CD8-positive, alpha-beta memory T cell (primary cell): ENCODE measurements at regions not wholly inside any gene's neighbourhood (a gene's known extent, or its start where the extent isn't known, plus 50 kb on each side); places are given as distances from the start of the nearest gene placed in this dataset.

Experiments used
- CTCF ChIA-PET: fragments of 350-600 bp; sonication (Branson Sonifier 250); formaldehyde crosslinking; loops from one replicate; lab custom pipeline; 2021; ENCODE audit warnings: antibody characterized with exemption; lab: Charles Lee
- POLR2A ChIA-PET: fragments of 350-600 bp; sonication (Branson Sonifier 250); formaldehyde crosslinking; loops from one replicate; lab custom pipeline; 2021; ENCODE audit warnings: antibody characterized with exemption; lab: Charles Lee
- DNase-seq, 5 donors: peaks; one replicate each; pipeline versions ENCODE4 v3.0.0 to v3.0.0-alpha.2; 2020 to 2022; ENCODE audit warnings: mixed read lengths in 1 of 5
- H3K27ac ChIP-seq: one replicate; pipeline ENCODE4 v1.7.0; 2013; ENCODE audit warnings: low read depth, mild to moderate bottlenecking, low read length, moderate library complexity
- H3K27me3 ChIP-seq: 2 replicates; pipeline ENCODE4 v1.7.0; 2013; ENCODE audit warnings: low read length, mild to moderate bottlenecking; ENCODE audit not compliant: insufficient read depth, poor library complexity, severe bottlenecking
- H3K36me3 ChIP-seq: 2 replicates; pipeline ENCODE4 v1.7.0; 2013; ENCODE audit warnings: mild to moderate bottlenecking, low read length, moderate library complexity; ENCODE audit not compliant: insufficient read depth
- H3K4me1 ChIP-seq: 2 replicates; pipeline ENCODE4 v1.7.0; 2013; ENCODE audit warnings: mild to moderate bottlenecking, low read length, moderate library complexity; ENCODE audit not compliant: insufficient read depth
- H3K4me3 ChIP-seq: 2 replicates; pipeline ENCODE4 v1.7.0; 2013; ENCODE audit warnings: mild to moderate bottlenecking, low read length
- H3K9me3 ChIP-seq: 2 replicates; pipeline ENCODE4 v1.7.0; 2013; ENCODE audit warnings: mild to moderate bottlenecking, low read length
- H3K27ac Mint-ChIP-seq, 8 donors: one replicate each; pipeline ENCODE4 v1.8.0; 2020 to 2021; ENCODE audit warnings: mixed read lengths in 8 of 8, mild to moderate bottlenecking in 6 of 8, inconsistent platforms in 3 of 8, moderate library complexity in 3 of 8
- H3K27me3 Mint-ChIP-seq, 2 donors: one replicate each; pipeline ENCODE4 v1.8.0; 2020 to 2021; ENCODE audit warnings: mixed read lengths in 2 of 2, mild to moderate bottlenecking in 1 of 2, moderate library complexity in 1 of 2
- H3K36me3 Mint-ChIP-seq, 3 donors: one replicate each; pipeline ENCODE4 v1.8.0; 2020 to 2021; ENCODE audit warnings: mixed read lengths in 3 of 3, inconsistent platforms in 1 of 3, mild to moderate bottlenecking in 1 of 3
- H3K4me1 Mint-ChIP-seq, 3 donors: one replicate each; pipeline ENCODE4 v1.8.0; 2020 to 2021; ENCODE audit warnings: mixed read lengths in 3 of 3, inconsistent platforms in 1 of 3, mild to moderate bottlenecking in 1 of 3
- H3K4me3 Mint-ChIP-seq, 7 donors: one replicate each; pipeline ENCODE4 v1.8.0; 2020 to 2021; ENCODE audit warnings: mixed read lengths in 7 of 7, mild to moderate bottlenecking in 6 of 7, moderate library complexity in 4 of 7, inconsistent platforms in 2 of 7
- H3K9me3 Mint-ChIP-seq, 5 donors: one replicate each; pipeline ENCODE4 v1.8.0; 2020 to 2022; ENCODE audit warnings: mixed read lengths in 5 of 5, mild to moderate bottlenecking in 3 of 5, moderate library complexity in 2 of 5, inconsistent platforms in 1 of 5

GRCh38 chr13:31898378-31899071 is 133.0 kb upstream of the FRY start:
- no peak overlapping the region for H3K4me3 ChIP-seq
- peak overlapping the region in 2 of 8 donors; percentile 18 to 38 for H3K27ac Mint-ChIP-seq
- H3K9me3 Mint-ChIP-seq: no peaks in the 10 kb centered on the region
- no peaks in the 10 kb centered on the region for H3K9me3 ChIP-seq
- DNase-seq: no peak
- no peaks in the 10 kb centered on the region for H3K36me3 ChIP-seq
- no peaks in the 10 kb centered on the region for H3K27me3 ChIP-seq
- ChIA-PET POLR2A (no interaction called here), CTCF (no interaction called here)
- H3K27ac ChIP-seq: no peak overlapping the region
- peaks cover 0 to 11% (median 3%) of the 10 kb centered on the region in 3 donors for H3K4me1 Mint-ChIP-seq
- H3K4me1 ChIP-seq: no peaks in the 10 kb centered on the region
- no peak overlapping the region for H3K4me3 Mint-ChIP-seq
- H3K36me3 Mint-ChIP-seq: no peaks in the 10 kb centered on the region
- peaks cover 0 to 6% of the 10 kb centered on the region in 2 donors for H3K27me3 Mint-ChIP-seq

- Histone ChIP-seq H3K36me3 (no peaks in the 10 kb centered on the region), H3K4me3 (no peak overlapping the region), H3K9me3 (no peaks in the 10 kb centered on the region), H3K4me1 (no peaks in the 10 kb centered on the region), H3K27me3 (no peaks in the 10 kb centered on the region), H3K27ac (no peak overlapping the region)
- Mint-ChIP-seq H3K27ac (no peak overlapping the region), H3K4me1 (peaks cover 4 to 18% (median 8%) of the 10 kb centered on the region in 3 donors), H3K27me3 (peaks cover 0 to 2% of the 10 kb centered on the region in 2 donors), H3K36me3 (no peaks in the 10 kb centered on the region), H3K4me3 (no peak overlapping the region), H3K9me3 (no peaks in the 10 kb centered on the region)
- POLR2A ChIA-PET: no interaction called here
- CTCF ChIA-PET: no interaction called here
- DNase-seq: no peak
These were observed 129.6 kb upstream of the FRY start for GRCh38 chr13:31901985-31902384.

GRCh38 chr13:31903111-31903815 is 128.3 kb upstream of the FRY start:
- Mint-ChIP-seq H3K27ac (peak overlapping the region in 1 of 8 donors; percentile 27), H3K9me3 (no peaks in the 10 kb centered on the region), H3K4me1 (peaks cover 4 to 16% (median 8%) of the 10 kb centered on the region in 3 donors), H3K36me3 (no peaks in the 10 kb centered on the region), H3K27me3 (peaks cover 3 to 9% of the 10 kb centered on the region in 2 donors), H3K4me3 (no peak overlapping the region)
- no peak for DNase-seq
- no peak overlapping the region for H3K27ac ChIP-seq
- no peaks in the 10 kb centered on the region for H3K4me1 ChIP-seq
- H3K4me3 ChIP-seq: no peak overlapping the region
- POLR2A ChIA-PET: no interaction called here
- no peaks in the 10 kb centered on the region for H3K27me3 ChIP-seq
- CTCF ChIA-PET: no interaction called here
- no peaks in the 10 kb centered on the region for H3K36me3 ChIP-seq
- H3K9me3 ChIP-seq: no peaks in the 10 kb centered on the region

- Mint-ChIP-seq H3K4me3 (no peak overlapping the region), H3K9me3 (no peaks in the 10 kb centered on the region), H3K4me1 (peaks cover 4 to 16% (median 8%) of the 10 kb centered on the region in 3 donors), H3K36me3 (no peaks in the 10 kb centered on the region), H3K27ac (no peak overlapping the region), H3K27me3 (peaks cover 3 to 9% of the 10 kb centered on the region in 2 donors)
- Histone ChIP-seq H3K36me3 (no peaks in the 10 kb centered on the region), H3K27ac (no peak overlapping the region), H3K27me3 (no peaks in the 10 kb centered on the region), H3K9me3 (no peaks in the 10 kb centered on the region), H3K4me1 (no peaks in the 10 kb centered on the region), H3K4me3 (no peak overlapping the region)
- no peak for DNase-seq
- ChIA-PET POLR2A (no interaction called here), CTCF (interaction anchor here (0.6 kb wide), 1 partner anchor 365 kb away, joined by 3 read pairs; no protein-coding TSS in a partner anchor)
These were observed 126.4 kb upstream of the FRY start for GRCh38 chr13:31904941-31905824.

GRCh38 chr13:31905961-31906360 is 125.6 kb upstream of the FRY start:
- Mint-ChIP-seq H3K27me3 (peaks cover 3 to 9% of the 10 kb centered on the region in 2 donors), H3K4me3 (no peak overlapping the region), H3K9me3 (no peaks in the 10 kb centered on the region), H3K27ac (no peak overlapping the region), H3K4me1 (peaks cover 4 to 16% (median 8%) of the 10 kb centered on the region in 3 donors), H3K36me3 (no peaks in the 10 kb centered on the region)
- Histone ChIP-seq H3K27ac (no peak overlapping the region), H3K4me3 (no peak overlapping the region), H3K4me1 (no peaks in the 10 kb centered on the region), H3K36me3 (no peaks in the 10 kb centered on the region), H3K9me3 (no peaks in the 10 kb centered on the region), H3K27me3 (no peaks in the 10 kb centered on the region)
- DNase-seq: no peak
- ChIA-PET POLR2A (no interaction called here), CTCF (no interaction called here)

- no peak for DNase-seq
- POLR2A ChIA-PET: no interaction called here
- Mint-ChIP-seq H3K36me3 (no peaks in the 10 kb centered on the region), H3K4me1 (peaks cover 3 to 14% (median 5%) of the 10 kb centered on the region in 3 donors), H3K27ac (no peak overlapping the region), H3K27me3 (peaks cover 3 to 13% of the 10 kb centered on the region in 2 donors), H3K9me3 (no peaks in the 10 kb centered on the region), H3K4me3 (no peak overlapping the region)
- CTCF ChIA-PET: interaction anchor here (1.3 to 2.0 kb wide), 7 partner anchors 9 to 534 kb away, joined by 4 to 7 read pairs (median 5); partner anchors contain the start of genes BRCA2 and ZAR1L
- Histone ChIP-seq H3K27ac (no peak overlapping the region), H3K27me3 (no peaks in the 10 kb centered on the region), H3K9me3 (no peaks in the 10 kb centered on the region), H3K36me3 (no peaks in the 10 kb centered on the region), H3K4me1 (no peaks in the 10 kb centered on the region), H3K4me3 (no peak overlapping the region)
These were observed 122.7 kb upstream of the FRY start for GRCh38 chr13:31908696-31909411.

GRCh38 chr13:31909864-31910551 is 121.6 kb upstream of the FRY start:
- Mint-ChIP-seq H3K9me3 (no peaks in the 10 kb centered on the region), H3K4me3 (no peak overlapping the region), H3K27me3 (peaks cover 3 to 13% of the 10 kb centered on the region in 2 donors), H3K4me1 (peaks cover 0 to 6% (median 1%) of the 10 kb centered on the region in 3 donors), H3K27ac (no peak overlapping the region), H3K36me3 (no peaks in the 10 kb centered on the region)
- ChIA-PET POLR2A (no interaction called here), CTCF (interaction anchor here (0.6 to 2.0 kb wide), 16 partner anchors 8 to 671 kb away, joined by 3 to 7 read pairs (median 4); partner anchors contain the start of genes BRCA2 and ZAR1L)
- Histone ChIP-seq H3K4me3 (no peak overlapping the region), H3K27ac (no peak overlapping the region), H3K4me1 (no peaks in the 10 kb centered on the region), H3K27me3 (no peaks in the 10 kb centered on the region), H3K36me3 (no peaks in the 10 kb centered on the region), H3K9me3 (no peaks in the 10 kb centered on the region)
- peak; percentile 31 to 55 (median 35) for DNase-seq
